Mucosa of stomach (tissue), 1 donor: ENCODE measurements at regions not wholly inside any gene's neighbourhood (a gene's known extent, or its start where the extent isn't known, plus 50 kb on each side); places are given as distances from the start of the nearest gene placed in this dataset.

Experiments used
- H3K27me3 ChIP-seq: one replicate; pipeline ENCODE4 v1.7.0; 2013; ENCODE audit warnings: mild to moderate bottlenecking, low read length; ENCODE audit not compliant: control insufficient read depth, insufficient read depth
- H3K36me3 ChIP-seq: one replicate; pipeline ENCODE4 v1.7.0; 2013; ENCODE audit warnings: low read length; ENCODE audit not compliant: control insufficient read depth, insufficient read depth
- H3K4me1 ChIP-seq: one replicate; pipeline ENCODE4 v1.7.0; 2013; ENCODE audit warnings: mild to moderate bottlenecking, low read length; ENCODE audit not compliant: control insufficient read depth, insufficient read depth
- H3K4me3 ChIP-seq: one replicate; pipeline ENCODE4 v1.7.0; 2013; ENCODE audit warnings: low read length
- H3K9ac ChIP-seq: one replicate; pipeline ENCODE4 v1.7.0; 2013; ENCODE audit warnings: mild to moderate bottlenecking, low read length, moderate library complexity
- H3K9me3 ChIP-seq: one replicate; pipeline ENCODE4 v1.7.0; 2013; ENCODE audit warnings: mild to moderate bottlenecking, low read length, moderate library complexity; ENCODE audit not compliant: control insufficient read depth
- donor health status: Pancreatic carcinoma.

- Histone ChIP-seq H3K4me3 (no peak overlapping the region), H3K36me3 (no peaks in the 10 kb centered on the region), H3K4me1 (peaks cover 4% of the 10 kb centered on the region), H3K9ac (no peak overlapping the region), H3K27me3 (no peaks in the 10 kb centered on the region), H3K9me3 (no peaks in the 10 kb centered on the region)
Observed at GRCh38 chr12:75853626-75854025, 177.9 kb downstream of the PHLDA1 start.

GRCh38 chr12:75852956-75853355 is 178.6 kb downstream of the PHLDA1 start:
- H3K9me3 ChIP-seq = no peaks in the 10 kb centered on the region
- H3K36me3 ChIP-seq = no peaks in the 10 kb centered on the region
- no peak overlapping the region for H3K9ac ChIP-seq
- H3K4me1 ChIP-seq = peaks cover 4% of the 10 kb centered on the region
- no peak overlapping the region for H3K4me3 ChIP-seq
- no peaks in the 10 kb centered on the region for H3K27me3 ChIP-seq

GRCh38 chr12:75852143-75852542 is 179.4 kb downstream of the PHLDA1 start:
- Histone ChIP-seq H3K9me3 (no peaks in the 10 kb centered on the region), H3K4me3 (no peak overlapping the region), H3K9ac (no peak overlapping the region), H3K4me1 (peaks cover 4% of the 10 kb centered on the region), H3K27me3 (no peaks in the 10 kb centered on the region), H3K36me3 (no peaks in the 10 kb centered on the region)

- no peak overlapping the region for H3K4me3 ChIP-seq
- no peaks in the 10 kb centered on the region for H3K27me3 ChIP-seq
- H3K36me3 ChIP-seq = no peaks in the 10 kb centered on the region
- H3K4me1 ChIP-seq = no peaks in the 10 kb centered on the region
- H3K9ac ChIP-seq = no peak overlapping the region
- H3K9me3 ChIP-seq = no peaks in the 10 kb centered on the region
Observed at GRCh38 chr12:75850721-75851462, 180.7 kb downstream of the PHLDA1 start.

- no peaks in the 10 kb centered on the region for H3K9me3 ChIP-seq
- no peaks in the 10 kb centered on the region for H3K36me3 ChIP-seq
Observed at GRCh38 chr12:75848961-75849360, 182.6 kb downstream of the PHLDA1 start.

GRCh38 chr12:75848431-75848925 is 183.1 kb downstream of the PHLDA1 start:
- H3K4me3 ChIP-seq = no peak overlapping the region

More at GRCh38 chr12:75848961-75849360, 182.6 kb downstream of the PHLDA1 start:
- Histone ChIP-seq H3K9ac (no peak overlapping the region), H3K4me1 (no peaks in the 10 kb centered on the region), H3K27me3 (no peaks in the 10 kb centered on the region), H3K4me3 (no peak overlapping the region)

GRCh38 chr12:75846102-75846501 is 185.5 kb downstream of the PHLDA1 start:
- H3K36me3 ChIP-seq = no peaks in the 10 kb centered on the region
- H3K27me3 ChIP-seq = no peaks in the 10 kb centered on the region
- H3K9ac ChIP-seq = no peak overlapping the region
- H3K9me3 ChIP-seq = no peaks in the 10 kb centered on the region
- no peak overlapping the region for H3K4me3 ChIP-seq
- H3K4me1 ChIP-seq = no peaks in the 10 kb centered on the region

More at GRCh38 chr12:75848431-75848925, 183.1 kb downstream of the PHLDA1 start:
- no peak overlapping the region for H3K9ac ChIP-seq
- no peaks in the 10 kb centered on the region for H3K36me3 ChIP-seq
- no peaks in the 10 kb centered on the region for H3K9me3 ChIP-seq
- H3K4me1 ChIP-seq = no peaks in the 10 kb centered on the region
- H3K27me3 ChIP-seq = no peaks in the 10 kb centered on the region

- H3K4me3 ChIP-seq = no peak overlapping the region
- H3K27me3 ChIP-seq = no peaks in the 10 kb centered on the region
- no peaks in the 10 kb centered on the region for H3K36me3 ChIP-seq
- no peak overlapping the region for H3K9ac ChIP-seq
- H3K4me1 ChIP-seq = no peaks in the 10 kb centered on the region
- H3K9me3 ChIP-seq = no peaks in the 10 kb centered on the region
Observed at GRCh38 chr12:75844985-75845384, 186.6 kb downstream of the PHLDA1 start.

GRCh38 chr12:75844049-75844770 is 187.4 kb downstream of the PHLDA1 start:
- Histone ChIP-seq H3K9ac (no peak overlapping the region), H3K27me3 (no peaks in the 10 kb centered on the region), H3K4me3 (no peak overlapping the region), H3K36me3 (no peaks in the 10 kb centered on the region), H3K9me3 (no peaks in the 10 kb centered on the region), H3K4me1 (no peaks in the 10 kb centered on the region)

GRCh38 chr12:75842090-75842489 is 189.5 kb downstream of the PHLDA1 start:
- H3K4me1 ChIP-seq = no peaks in the 10 kb centered on the region
- H3K36me3 ChIP-seq = no peaks in the 10 kb centered on the region
- no peaks in the 10 kb centered on the region for H3K27me3 ChIP-seq
- no peak overlapping the region for H3K4me3 ChIP-seq
- H3K9me3 ChIP-seq = no peaks in the 10 kb centered on the region
- no peak overlapping the region for H3K9ac ChIP-seq

- H3K36me3 ChIP-seq = no peaks in the 10 kb centered on the region
- no peaks in the 10 kb centered on the region for H3K4me1 ChIP-seq
- no peak overlapping the region for H3K9ac ChIP-seq
- H3K9me3 ChIP-seq = no peaks in the 10 kb centered on the region
- no peaks in the 10 kb centered on the region for H3K27me3 ChIP-seq
- no peak overlapping the region for H3K4me3 ChIP-seq
Observed at GRCh38 chr12:75840994-75841355, 190.6 kb downstream of the PHLDA1 start.

GRCh38 chr12:75838309-75838708 is 193.3 kb downstream of the PHLDA1 start:
- H3K4me1 ChIP-seq = no peaks in the 10 kb centered on the region
- no peaks in the 10 kb centered on the region for H3K27me3 ChIP-seq
- H3K36me3 ChIP-seq = no peaks in the 10 kb centered on the region
- H3K9me3 ChIP-seq = no peaks in the 10 kb centered on the region
- H3K4me3 ChIP-seq = no peak overlapping the region
- H3K9ac ChIP-seq = no peak overlapping the region
